HG02571 (cell line): ENCODE measurements at regions not wholly inside any gene's neighbourhood (a gene's known extent, or its start where the extent isn't known, plus 50 kb on each side); places are given as distances from the start of the nearest gene placed in this dataset.
A peak's percentile ranks its signal among the peaks of the same experiment; 100 is the strongest.

Experiments used
- ATAC-seq: cut with Tn5 transposase; IDR thresholded peaks from one replicate; pipeline ENCODE4 v1.9.1; 2021; ENCODE audit warnings: mild to moderate bottlenecking, moderate library complexity; ENCODE audit not compliant: unreplicated experiment

DNA sequence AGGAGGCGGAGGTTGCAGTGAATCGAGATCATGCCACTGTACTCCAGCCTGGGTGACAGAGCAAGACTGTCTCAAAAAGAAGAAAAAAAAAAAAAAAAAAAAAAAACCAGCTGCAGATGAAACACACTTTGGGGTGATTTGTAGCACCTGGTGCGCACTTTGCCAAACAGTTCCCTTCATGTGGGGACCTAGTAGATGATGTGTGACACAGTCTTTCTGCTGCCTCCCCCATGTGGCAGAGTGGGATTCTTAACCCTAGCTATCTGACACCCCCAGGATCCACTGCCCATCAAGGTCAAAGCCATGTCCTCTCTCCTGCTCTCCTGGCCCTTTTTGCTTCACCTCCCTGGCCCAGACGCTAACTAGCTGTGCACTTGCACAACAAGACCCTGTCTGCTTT lies 52.1 kb upstream of the PDZD8 start:
- ATAC-seq = no peak

DNA sequence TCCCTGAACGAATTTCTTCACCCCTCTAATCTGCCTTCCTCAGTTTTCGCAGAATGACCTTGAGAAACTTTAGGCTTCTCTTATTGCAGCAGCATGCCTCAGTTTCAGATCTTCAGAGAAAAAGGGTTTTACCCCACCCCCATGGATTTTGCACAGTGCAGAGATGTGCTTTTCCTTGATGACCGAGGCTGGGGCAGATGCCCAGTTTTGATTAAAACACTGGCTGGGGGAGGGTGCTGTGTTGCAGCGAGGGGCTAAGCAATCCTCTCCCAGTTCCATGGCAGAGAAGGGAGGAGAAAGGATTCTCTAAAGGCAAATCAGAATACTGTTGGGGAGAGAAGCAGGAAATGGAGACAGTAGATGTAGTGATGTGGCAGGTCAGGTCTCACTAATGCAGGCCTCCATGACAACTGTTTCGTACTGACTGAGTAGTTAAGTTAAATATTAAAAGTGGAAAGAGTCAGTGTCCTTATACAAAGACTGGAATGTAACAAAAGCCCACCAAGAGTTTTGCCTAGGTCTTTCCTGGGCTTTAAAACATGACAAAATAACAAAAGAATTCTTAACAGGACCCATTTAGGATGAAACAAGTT lies 50.8 kb upstream of the PDZD8 start:
- ATAC-seq = peak; percentile 69

DNA sequence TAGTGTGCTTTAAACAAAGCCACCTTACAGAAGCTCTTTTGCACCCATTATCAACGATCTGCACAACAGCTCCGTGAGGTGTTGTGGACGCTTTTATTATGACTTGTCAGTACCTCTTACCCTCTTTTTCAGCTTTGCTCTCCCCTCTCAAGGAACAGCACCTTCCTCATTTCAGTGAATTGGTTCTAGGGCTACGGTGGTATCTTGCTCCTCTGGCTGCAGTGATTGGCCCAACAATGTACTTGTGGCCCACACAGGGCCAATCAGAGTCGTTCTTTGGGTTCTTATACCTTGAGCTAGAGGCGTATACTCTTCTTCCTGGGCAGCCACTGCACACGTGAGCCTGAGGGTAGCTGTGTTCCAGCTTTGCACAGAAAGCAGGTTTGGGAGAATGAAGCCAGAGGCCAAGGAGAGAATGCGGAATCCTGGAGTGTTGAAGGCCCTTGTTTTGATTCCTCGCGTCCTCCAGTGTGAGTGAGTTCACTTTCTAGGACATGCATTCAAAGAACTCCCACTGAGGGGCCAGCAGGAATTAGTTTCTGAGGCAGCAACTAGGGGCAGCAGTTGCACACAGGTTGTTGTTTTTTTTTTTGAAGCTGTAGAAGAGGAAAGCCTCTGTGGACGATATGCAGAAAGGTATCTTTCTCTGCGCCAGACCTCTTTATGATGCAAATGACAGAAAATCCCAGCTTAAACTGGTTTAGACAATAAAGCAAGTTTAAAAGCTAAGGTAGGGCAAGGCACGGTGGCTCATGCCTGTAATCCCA lies 49.8 kb upstream of the PDZD8 start:
- no peak for ATAC-seq
